ENCODE measurements at regions not wholly inside any gene's neighbourhood (a gene's known extent, or its start where the extent isn't known, plus 50 kb on each side); places are given as distances from the start of the nearest gene placed in this dataset.

GRCh38 chr12:64976131-64976530 lies 145.0 kb downstream of the WIF1 start:
- Histone ChIP-seq H3K4me1 (ENCODE audit: control insufficient read depth in 1 of 2, insufficient read depth in 2 of 2, low read depth in 1 of 2, low read length in 1 of 2) (no peaks in the 10 kb centered on the region), H3K4me3 (ENCODE audit: low read depth in 2 of 2, low read length in 1 of 2) (no peak overlapping the region), H3K9me2 (no peaks in the 10 kb centered on the region), H3K9ac (no peak overlapping the region), H3K79me2 (ENCODE audit: insufficient read depth) (no peaks in the 10 kb centered on the region), H3K27ac (ENCODE audit: low read depth in 2 of 2, low read length in 1 of 2) (no peak overlapping the region), H2AFZ (ENCODE audit: low read depth) (no peak overlapping the region), H3K9me3 (no peaks in the 10 kb centered on the region), H3K27me3 (ENCODE audit: insufficient read depth) (no peaks in the 10 kb centered on the region), H4K20me1 (ENCODE audit: insufficient read depth) (no peaks in the 10 kb centered on the region), H3K4me2 (no peak overlapping the region), H3F3A (replicated peaks; ENCODE audit: insufficient read depth) (no peaks in the 10 kb centered on the region), H3K36me3 (replicated peaks in 1 of 2; ENCODE audit: control insufficient read depth in 1 of 2, insufficient read depth in 2 of 2, low read length in 1 of 2) (no peaks in the 10 kb centered on the region)
- ChIA-PET POLR2A (no interaction called here), CTCF (no interaction called here)
- no peak for DNase-seq
- TF ChIP-seq MEF2A (IDR thresholded peaks at IDR 0.05; ENCODE audit: borderline replicate concordance, low read depth): no peak
- TF ChIP-seq, protein P1, sequence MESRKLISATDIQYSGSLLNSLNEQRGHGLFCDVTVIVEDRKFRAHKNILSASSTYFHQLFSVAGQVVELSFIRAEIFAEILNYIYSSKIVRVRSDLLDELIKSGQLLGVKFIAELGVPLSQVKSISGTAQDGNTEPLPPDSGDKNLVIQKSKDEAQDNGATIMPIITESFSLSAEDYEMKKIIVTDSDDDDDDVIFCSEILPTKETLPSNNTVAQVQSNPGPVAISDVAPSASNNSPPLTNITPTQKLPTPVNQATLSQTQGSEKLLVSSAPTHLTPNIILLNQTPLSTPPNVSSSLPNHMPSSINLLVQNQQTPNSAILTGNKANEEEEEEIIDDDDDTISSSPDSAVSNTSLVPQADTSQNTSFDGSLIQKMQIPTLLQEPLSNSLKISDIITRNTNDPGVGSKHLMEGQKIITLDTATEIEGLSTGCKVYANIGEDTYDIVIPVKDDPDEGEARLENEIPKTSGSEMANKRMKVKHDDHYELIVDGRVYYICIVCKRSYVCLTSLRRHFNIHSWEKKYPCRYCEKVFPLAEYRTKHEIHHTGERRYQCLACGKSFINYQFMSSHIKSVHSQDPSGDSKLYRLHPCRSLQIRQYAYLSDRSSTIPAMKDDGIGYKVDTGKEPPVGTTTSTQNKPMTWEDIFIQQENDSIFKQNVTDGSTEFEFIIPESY (IDR thresholded peaks at IDR 0.05; ENCODE audit: borderline replicate concordance, low read depth): no peak
- TF ChIP-seq POLR2AphosphoS5 (IDR thresholded peaks at IDR 0.05; ENCODE audit: low read depth, low read length): no peak
- TF ChIP-seq, protein P2, sequence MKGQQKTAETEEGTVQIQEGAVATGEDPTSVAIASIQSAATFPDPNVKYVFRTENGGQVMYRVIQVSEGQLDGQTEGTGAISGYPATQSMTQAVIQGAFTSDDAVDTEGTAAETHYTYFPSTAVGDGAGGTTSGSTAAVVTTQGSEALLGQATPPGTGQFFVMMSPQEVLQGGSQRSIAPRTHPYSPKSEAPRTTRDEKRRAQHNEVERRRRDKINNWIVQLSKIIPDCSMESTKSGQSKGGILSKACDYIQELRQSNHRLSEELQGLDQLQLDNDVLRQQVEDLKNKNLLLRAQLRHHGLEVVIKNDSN (IDR thresholded peaks at IDR 0.05; ENCODE audit: borderline replicate concordance, low read depth): no peak
- no peak for TF ChIP-seq IRF3 (IDR thresholded peaks at IDR 0.05; ENCODE audit: low read depth, low read length)
- TF ChIP-seq YY1 (IDR thresholded peaks at IDR 0.05; ENCODE audit: low read depth): no peak
- TF ChIP-seq JUND (IDR thresholded peaks at IDR 0.05): no peak
- TF ChIP-seq SMC3 (IDR thresholded peaks at IDR 0.05; ENCODE audit: low read depth, low read length): no peak

DNA sequence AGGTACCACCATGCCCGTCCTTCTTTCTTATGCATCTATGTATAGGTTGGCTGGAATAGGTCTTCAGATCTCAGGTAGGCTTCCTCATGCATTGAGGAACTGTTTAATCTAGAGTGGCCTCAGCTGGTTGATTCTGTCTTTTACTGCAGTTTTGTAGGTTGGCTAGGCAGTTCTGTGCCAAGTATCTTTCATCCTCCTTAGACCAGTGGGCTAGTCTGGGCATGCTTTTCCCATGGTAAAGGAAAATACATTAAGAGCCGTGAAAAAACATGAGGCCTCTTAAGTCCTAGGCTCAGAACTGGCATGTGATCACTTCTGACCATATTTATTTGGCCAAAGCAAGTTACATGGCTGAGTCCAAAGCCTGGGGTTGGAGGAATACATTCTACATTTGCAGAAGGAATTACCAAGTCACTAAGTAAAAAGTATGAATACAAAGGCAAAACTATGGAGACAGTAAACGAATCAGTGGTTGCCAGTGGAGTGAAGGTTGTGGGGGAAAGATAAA lies 137.3 kb downstream of the WIF1 start:
- H3K4me2 ChIP-seq: no peak overlapping the region
- no peaks in the 10 kb centered on the region for H3K9me3 ChIP-seq
- H3K36me3 ChIP-seq (replicated peaks in 1 of 2; ENCODE audit: control insufficient read depth in 1 of 2, insufficient read depth in 2 of 2, low read length in 1 of 2): no peaks in the 10 kb centered on the region
- POLR2A ChIA-PET: no interaction called here
- H3K9ac ChIP-seq: no peak overlapping the region
- H3K4me1 ChIP-seq (ENCODE audit: control insufficient read depth in 1 of 2, insufficient read depth in 2 of 2, low read depth in 1 of 2, low read length in 1 of 2): no peaks in the 10 kb centered on the region
- TF ChIP-seq RFX5 (IDR thresholded peaks at IDR 0.05; ENCODE audit: low read length) (no peak), MAX (IDR thresholded peaks at IDR 0.05; ENCODE audit: low read depth) (no peak), RXRA (IDR thresholded peaks at IDR 0.05; ENCODE audit: borderline replicate concordance, low read depth) (no peak)
- TF ChIP-seq, protein P3, sequence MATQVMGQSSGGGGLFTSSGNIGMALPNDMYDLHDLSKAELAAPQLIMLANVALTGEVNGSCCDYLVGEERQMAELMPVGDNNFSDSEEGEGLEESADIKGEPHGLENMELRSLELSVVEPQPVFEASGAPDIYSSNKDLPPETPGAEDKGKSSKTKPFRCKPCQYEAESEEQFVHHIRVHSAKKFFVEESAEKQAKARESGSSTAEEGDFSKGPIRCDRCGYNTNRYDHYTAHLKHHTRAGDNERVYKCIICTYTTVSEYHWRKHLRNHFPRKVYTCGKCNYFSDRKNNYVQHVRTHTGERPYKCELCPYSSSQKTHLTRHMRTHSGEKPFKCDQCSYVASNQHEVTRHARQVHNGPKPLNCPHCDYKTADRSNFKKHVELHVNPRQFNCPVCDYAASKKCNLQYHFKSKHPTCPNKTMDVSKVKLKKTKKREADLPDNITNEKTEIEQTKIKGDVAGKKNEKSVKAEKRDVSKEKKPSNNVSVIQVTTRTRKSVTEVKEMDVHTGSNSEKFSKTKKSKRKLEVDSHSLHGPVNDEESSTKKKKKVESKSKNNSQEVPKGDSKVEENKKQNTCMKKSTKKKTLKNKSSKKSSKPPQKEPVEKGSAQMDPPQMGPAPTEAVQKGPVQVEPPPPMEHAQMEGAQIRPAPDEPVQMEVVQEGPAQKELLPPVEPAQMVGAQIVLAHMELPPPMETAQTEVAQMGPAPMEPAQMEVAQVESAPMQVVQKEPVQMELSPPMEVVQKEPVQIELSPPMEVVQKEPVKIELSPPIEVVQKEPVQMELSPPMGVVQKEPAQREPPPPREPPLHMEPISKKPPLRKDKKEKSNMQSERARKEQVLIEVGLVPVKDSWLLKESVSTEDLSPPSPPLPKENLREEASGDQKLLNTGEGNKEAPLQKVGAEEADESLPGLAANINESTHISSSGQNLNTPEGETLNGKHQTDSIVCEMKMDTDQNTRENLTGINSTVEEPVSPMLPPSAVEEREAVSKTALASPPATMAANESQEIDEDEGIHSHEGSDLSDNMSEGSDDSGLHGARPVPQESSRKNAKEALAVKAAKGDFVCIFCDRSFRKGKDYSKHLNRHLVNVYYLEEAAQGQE (IDR thresholded peaks at IDR 0.05; ENCODE audit: low read depth, low read length): no peak
- H3F3A ChIP-seq (replicated peaks; ENCODE audit: insufficient read depth): no peaks in the 10 kb centered on the region
- no peak overlapping the region for H2AFZ ChIP-seq (ENCODE audit: low read depth)
- H3K79me2 ChIP-seq (ENCODE audit: insufficient read depth): no peaks in the 10 kb centered on the region
- 0% methylated on average over 3 of the region's 3 CpGs for WGBS (ENCODE audit: low lambda C conversion rate)
- no peaks in the 10 kb centered on the region for H4K20me1 ChIP-seq (ENCODE audit: insufficient read depth)
- no peak overlapping the region for H3K27ac ChIP-seq (ENCODE audit: low read depth in 2 of 2, low read length in 1 of 2)
- no peak overlapping the region for H3K4me3 ChIP-seq (ENCODE audit: low read depth in 2 of 2, low read length in 1 of 2)
- CTCF ChIA-PET: no interaction called here
- DNase-seq: no peak
- H3K9me2 ChIP-seq: no peaks in the 10 kb centered on the region
- no peaks in the 10 kb centered on the region for H3K27me3 ChIP-seq (ENCODE audit: insufficient read depth)
